GM19043 (cell line): ENCODE measurements at regions not wholly inside any gene's neighbourhood (a gene's known extent, or its start where the extent isn't known, plus 50 kb on each side); places are given as distances from the start of the nearest gene placed in this dataset.

ENCODE experiments used
- ATAC-seq: cut with Tn5 transposase; IDR thresholded peaks from one replicate; pipeline ENCODE4 v1.9.1; 2021; ENCODE audit warnings: low read depth; ENCODE audit not compliant: unreplicated experiment

GRCh38 chr2:43024515-43025011, 201.8 kb downstream of the ZFP36L2 start:
- no peak for ATAC-seq

- no peak for ATAC-seq
Measured at GRCh38 chr2:43023791-43024514, 202.5 kb downstream of the ZFP36L2 start.

- no peak for ATAC-seq
Measured at GRCh38 chr2:43022896-43023295, 203.5 kb downstream of the ZFP36L2 start.

- no peak for ATAC-seq
Measured at GRCh38 chr2:43021791-43022509, 204.5 kb downstream of the ZFP36L2 start.

- no peak for ATAC-seq
Measured at GRCh38 chr2:43020990-43021669, 205.3 kb downstream of the ZFP36L2 start.

GRCh38 chr2:43020296-43020695, 206.1 kb downstream of the ZFP36L2 start:
- ATAC-seq, result no peak

GRCh38 chr2:43019536-43020183, 206.7 kb downstream of the ZFP36L2 start:
- ATAC-seq, result no peak

GRCh38 chr2:43019025-43019367, 207.4 kb downstream of the ZFP36L2 start:
- no peak for ATAC-seq

GRCh38 chr2:43018179-43019024, 208.0 kb downstream of the ZFP36L2 start:
- no peak for ATAC-seq

- no peak for ATAC-seq
Measured at GRCh38 chr2:43013821-43014345, 212.5 kb downstream of the ZFP36L2 start.

- no peak for ATAC-seq
Measured at GRCh38 chr2:43012966-43013365, 213.4 kb downstream of the ZFP36L2 start.

- ATAC-seq, result no peak
Measured at GRCh38 chr2:43011158-43011491, 215.3 kb downstream of the ZFP36L2 start.

GRCh38 chr2:43010438-43011157, 215.8 kb downstream of the ZFP36L2 start:
- ATAC-seq, result no peak

GRCh38 chr2:43009448-43009847, 217.0 kb downstream of the ZFP36L2 start:
- no peak for ATAC-seq

- no peak for ATAC-seq
Measured at GRCh38 chr2:43008388-43008787, 216.0 kb upstream of the HAAO start.

GRCh38 chr2:43007901-43008300, 215.5 kb upstream of the HAAO start:
- no peak for ATAC-seq

GRCh38 chr2:43006834-43007543, 214.6 kb upstream of the HAAO start:
- ATAC-seq, result no peak

- ATAC-seq, result no peak
Measured at GRCh38 chr2:43005975-43006833, 213.8 kb upstream of the HAAO start.
